Psoas muscle (tissue), 7 donors: ENCODE measurements at regions not wholly inside any gene's neighbourhood (a gene's known extent, or its start where the extent isn't known, plus 50 kb on each side); places are given as distances from the start of the nearest gene placed in this dataset.
"Not testable (repeated sequence)": the region's sequence is repeated elsewhere in the genome, so short reads cannot be mapped to it uniquely, and the experiment has no call there.

Source experiments
- ATAC-seq, 4 donors: fragments of 200-7000 bp; cut with Tn5 transposase; one replicate each; pipeline ENCODE4 v1.9.1; 2020; ENCODE audit warnings: moderate library complexity in 3 of 4, mild to moderate bottlenecking in 2 of 4
- DNase-seq, 2 donors: peaks; one replicate each; pipeline ENCODE4 v3.0.0-alpha.2; 2020
- H3K27ac ChIP-seq: fragments of 200-600 bp; one replicate; pipeline ENCODE4 v1.8.0; 2022
- H3K27me3 ChIP-seq, 3 donors: fragments of 200-600 bp in 1 of 3; one replicate each; pipeline versions ENCODE4 v1.6.1 to v1.8.0; 2013 to 2022; ENCODE audit warnings: low read length in 2 of 3, mild to moderate bottlenecking in 2 of 3, moderate library complexity in 1 of 3; ENCODE audit not compliant: insufficient read depth in 3 of 3
- H3K36me3 ChIP-seq, 2 donors: fragments of 200-600 bp in 1 of 2; one replicate each; pipeline versions ENCODE4 v1.6.1 to v1.8.0; 2013 to 2022; ENCODE audit warnings: low read depth in 1 of 2, mild to moderate bottlenecking in 1 of 2, moderate library complexity in 1 of 2; ENCODE audit not compliant: insufficient read depth in 1 of 2
- H3K4me1 ChIP-seq: fragments of 200-600 bp; one replicate; pipeline ENCODE4 v1.8.0; 2022
- H3K4me3 ChIP-seq: fragments of 200-600 bp; one replicate; pipeline ENCODE4 v1.8.0; 2022; ENCODE audit warnings: mild to moderate bottlenecking
- H3K9me3 ChIP-seq: fragments of 200-600 bp; one replicate; pipeline ENCODE4 v1.8.0; 2022
- CTCF ChIP-seq: fragments of 200-600 bp; IDR thresholded peaks from one replicate; pipeline ENCODE4 v1.8.0; 2022; ENCODE audit warnings: antibody characterized with exemption
- WGBS, 3 donors: extraction: QIAGEN DNeasy Blood & Tissue Kit; methylation state at CpG; one replicate each; pipeline versions ENCODE4 v1.1.6 to v1.1.7; 2013; 5-methylcytosine and 5-hydroxymethylcytosine counted together
- intact Hi-C, 2 donors: fragments of 100-400 bp; cut with DNase I; formaldehyde crosslinking; loops; one replicate each; pipeline versions ENCODE4 v1.11.0 to v1.14.2; 2022
- donor health status: healthy with polysubstance abuse.
- donor health status: DM: no; HTN: no; CAD: no; lungs with moderate emphysema.
- donor health status: Bipolar disorder and iron deficiency.
- donor health status: healthy.
- donor health status: DM: yes; HTN: yes; CAD: no.
- donor health status: DM: no; HTN: no; CAD: no.
- donor health status: DM: yes; HTN: yes; CAD: no.

GRCh38 chr2:101580528-101580927 lies 105.6 kb upstream of the RFX8 start:
- no peaks in the 10 kb centered on the region for H3K4me1 ChIP-seq
- no peak for TF ChIP-seq CTCF
- H3K9me3 ChIP-seq: peaks cover 9% of the 10 kb centered on the region
- WGBS, 3 donors: 83 to 91% (median 89%) methylated on average over 5 of the region's 5 CpGs
- peaks cover 0 to 2% (median 0%) of the 10 kb centered on the region in 3 donors for H3K27me3 ChIP-seq
- H3K27ac ChIP-seq: no peak overlapping the region
- ATAC-seq (no peak), DNase-seq (no peak)
- no peaks in the 10 kb centered on the region for H3K36me3 ChIP-seq
- intact Hi-C loops: no loop called here
- H3K4me3 ChIP-seq: no peak overlapping the region

- H3K4me1 ChIP-seq: no peaks in the 10 kb centered on the region
- H3K27ac ChIP-seq: no peak overlapping the region
- no peaks in the 10 kb centered on the region for H3K36me3 ChIP-seq
- intact Hi-C loops: no loop called here
- H3K4me3 ChIP-seq: no peak overlapping the region
- ATAC-seq: no peak
- TF ChIP-seq CTCF: no peak
- peaks cover 0 to 2% (median 0%) of the 10 kb centered on the region in 3 donors for H3K27me3 ChIP-seq
- H3K9me3 ChIP-seq: no peaks in the 10 kb centered on the region
- DNase-seq: no peak
- 80 to 97% (median 80%) methylated on average over 1 of the region's 1 CpG for WGBS, 3 donors
These were observed 103.8 kb upstream of the RFX8 start for GRCh38 chr2:101578671-101579070.

- DNase-seq, H3K27me3 ChIP-seq, H3K9me3 ChIP-seq, ATAC-seq, H3K36me3 ChIP-seq, H3K27ac ChIP-seq, intact Hi-C loops, H3K4me3 ChIP-seq, H3K4me1 ChIP-seq: not testable (repeated sequence)
- 89 to 93% (median 90%) methylated on average over 4 of the region's 4 CpGs for WGBS, 3 donors
These were observed 103.2 kb upstream of the RFX8 start for GRCh38 chr2:101578135-101578534.

- 52 to 61% (median 58%) methylated on average over 2 of the region's 2 CpGs for WGBS, 3 donors
- intact Hi-C loops: no loop called here
These were observed 102.3 kb upstream of the RFX8 start for GRCh38 chr2:101577173-101577572.

GRCh38 chr2:101574622-101575021 lies 99.7 kb upstream of the RFX8 start:
- Histone ChIP-seq H3K9me3 (no peaks in the 10 kb centered on the region), H3K4me1 (no peaks in the 10 kb centered on the region), H3K36me3 (no peaks in the 10 kb centered on the region), H3K27me3 (peaks cover 0 to 2% (median 0%) of the 10 kb centered on the region in 3 donors), H3K27ac (no peak overlapping the region), H3K4me3 (no peak overlapping the region)
- intact Hi-C loops: no loop called here
- DNase-seq (no peak), ATAC-seq (no peak)
- TF ChIP-seq CTCF: no peak
- 89 to 91% (median 90%) methylated on average over 6 of the region's 6 CpGs for WGBS, 3 donors

More at GRCh38 chr2:101577173-101577572, 102.3 kb upstream of the RFX8 start:
- DNase-seq (no peak), ATAC-seq (no peak)
- no peak for TF ChIP-seq CTCF
- Histone ChIP-seq H3K36me3 (no peaks in the 10 kb centered on the region), H3K27me3 (peaks cover 0 to 2% (median 0%) of the 10 kb centered on the region in 3 donors), H3K27ac (no peak overlapping the region), H3K9me3 (no peaks in the 10 kb centered on the region), H3K4me1 (no peaks in the 10 kb centered on the region), H3K4me3 (no peak overlapping the region)
